Liver (tissue), 8 donors: ENCODE measurements at regions not wholly inside any gene's neighbourhood (a gene's known extent, or its start where the extent isn't known, plus 50 kb on each side); places are given as distances from the start of the nearest gene placed in this dataset.

Experiments
- DNase-seq: peaks from one replicate; pipeline ENCODE4 v3.0.0-alpha.2; 2017; ENCODE audit warnings: low spot score
- H3K27ac ChIP-seq, 2 donors: one replicate each; pipeline ENCODE4 v1.7.0; 2013; ENCODE audit warnings: inconsistent platforms in 2 of 2, low read length in 2 of 2, control low read depth in 1 of 2, low read depth in 1 of 2, mild to moderate bottlenecking in 1 of 2
- H3K27me3 ChIP-seq, 4 donors: one replicate each; pipeline versions ENCODE4 v1.6.1 to v1.7.0; 2013; ENCODE audit warnings: low read length in 3 of 4, inconsistent platforms in 1 of 4, mild to moderate bottlenecking in 1 of 4, moderate library complexity in 1 of 4; ENCODE audit not compliant: control insufficient read depth in 4 of 4, insufficient read depth in 4 of 4
- H3K36me3 ChIP-seq, 4 donors: one replicate each; pipeline versions ENCODE4 v1.6.1 to v1.7.0; 2013; ENCODE audit warnings: low read length in 3 of 4, mild to moderate bottlenecking in 3 of 4, low read depth in 1 of 4, moderate library complexity in 1 of 4; ENCODE audit not compliant: control insufficient read depth in 4 of 4, insufficient read depth in 3 of 4
- H3K4me1 ChIP-seq, 4 donors: one replicate each; pipeline versions ENCODE4 v1.6.1 to v1.7.0; 2013; ENCODE audit warnings: low read length in 3 of 4, mild to moderate bottlenecking in 3 of 4, moderate library complexity in 1 of 4; ENCODE audit not compliant: control insufficient read depth in 4 of 4, insufficient read depth in 4 of 4
- H3K4me3 ChIP-seq, 3 donors: one replicate each; pipeline versions ENCODE4 v1.6.1 to v1.7.0; 2013; ENCODE audit warnings: low read length in 3 of 3, control low read depth in 1 of 3, low read depth in 1 of 3, mild to moderate bottlenecking in 1 of 3
- H3K9ac ChIP-seq, 2 donors: one replicate each; pipeline ENCODE4 v1.7.0; 2013; ENCODE audit warnings: low read length in 2 of 2, mild to moderate bottlenecking in 2 of 2, moderate library complexity in 2 of 2, control low read depth in 1 of 2, low read depth in 1 of 2
- H3K9me3 ChIP-seq, 4 donors: one replicate each; pipeline versions ENCODE4 v1.6.1 to v1.7.0; 2013; ENCODE audit warnings: low read length in 3 of 4; ENCODE audit not compliant: control insufficient read depth in 4 of 4
- EGR1 ChIP-seq, 2 donors: IDR thresholded peaks; 2 replicates each; pipeline ENCODE4 v1.6.1; 2016 to 2018; ENCODE audit warnings: antibody characterized with exemption in 2 of 2, low read depth in 2 of 2
- FOXA1 ChIP-seq: IDR thresholded peaks from 2 replicates; pipeline ENCODE4 v1.6.1; 2016; ENCODE audit warnings: antibody characterized with exemption
- FOXA2 ChIP-seq: IDR thresholded peaks from 2 replicates; pipeline ENCODE4 v1.6.1; 2016; ENCODE audit warnings: antibody characterized with exemption
- GABPA ChIP-seq, 2 donors: IDR thresholded peaks in 1 of 2; conservative IDR thresholded peaks in 1 of 2; 2 replicates each; pipeline ENCODE4 v1.6.1; 2016; ENCODE audit warnings: antibody characterized with exemption in 2 of 2, mild to moderate bottlenecking in 1 of 2, moderate library complexity in 1 of 2
- HNF4A ChIP-seq, 2 donors: conservative IDR thresholded peaks; 2 replicates each; pipeline ENCODE4 v1.6.1; 2016; ENCODE audit warnings: antibody characterized with exemption in 2 of 2, mild to moderate bottlenecking in 2 of 2
- HNF4G ChIP-seq: IDR thresholded peaks from 2 replicates; pipeline ENCODE4 v1.6.1; 2016; ENCODE audit warnings: antibody characterized with exemption
- JUND ChIP-seq, 2 donors: IDR thresholded peaks; 2 replicates each; pipeline ENCODE4 v1.6.1; 2016; ENCODE audit warnings: antibody characterized with exemption in 2 of 2
- NR2F2 ChIP-seq: IDR thresholded peaks from 2 replicates; pipeline ENCODE4 v1.6.1; 2016; ENCODE audit warnings: antibody characterized with exemption
- RAD21 ChIP-seq, 2 donors: IDR thresholded peaks; 2 replicates each; pipeline ENCODE4 v1.6.1; 2016; ENCODE audit warnings: antibody characterized with exemption in 2 of 2, mild to moderate bottlenecking in 2 of 2
- RXRA ChIP-seq, 2 donors: IDR thresholded peaks; 2 replicates each; pipeline ENCODE4 v1.6.1; 2017 to 2018; ENCODE audit warnings: antibody characterized with exemption in 2 of 2, mild to moderate bottlenecking in 1 of 2
- SP1 ChIP-seq: IDR thresholded peaks from 2 replicates; pipeline ENCODE4 v1.6.1; 2018; ENCODE audit warnings: antibody characterized with exemption, mild to moderate bottlenecking
- TAF1 ChIP-seq: conservative IDR thresholded peaks from 2 replicates; pipeline ENCODE4 v1.6.1; 2016; ENCODE audit warnings: antibody characterized with exemption, mild to moderate bottlenecking
- YY1 ChIP-seq: IDR thresholded peaks from 2 replicates; pipeline ENCODE4 v1.6.1; 2016; ENCODE audit warnings: antibody characterized with exemption, mild to moderate bottlenecking
- WGBS: extraction: QIAGEN DNeasy Blood & Tissue Kit; methylation state at CpG from one replicate; pipeline ENCODE4 v1.1.7; 2013; 5-methylcytosine and 5-hydroxymethylcytosine counted together
- TF ChIP-seq, protein P1 (sequence below): IDR thresholded peaks from 2 replicates; pipeline ENCODE4 v1.6.1; 2016; ENCODE audit warnings: antibody characterized with exemption
- TF ChIP-seq, protein P2 (sequence below): fragments of 150-350 bp; IDR thresholded peaks from 2 replicates; pipeline ENCODE4 v1.5.1; 2017; ENCODE audit warnings: improper control_type of control experiment, low read depth, low read length; ENCODE audit not compliant: missing input control
- TF ChIP-seq, protein P3 (sequence below): IDR thresholded peaks from 2 replicates; pipeline ENCODE4 v1.6.1; 2016; ENCODE audit warnings: antibody characterized with exemption
- TF ChIP-seq, protein P4 (sequence below): IDR thresholded peaks from 2 replicates; pipeline ENCODE4 v1.6.1; 2016; ENCODE audit warnings: antibody characterized with exemption
- TF ChIP-seq, protein P5 (sequence below): IDR thresholded peaks from 2 replicates; pipeline ENCODE4 v1.6.1; 2016; ENCODE audit warnings: antibody characterized with exemption, mild to moderate bottlenecking
- donor health status: healthy.
- donor health status: healthy.
- donor health status: healthy.
- donor health status: healthy.
- donor health status: healthy.

DNA sequence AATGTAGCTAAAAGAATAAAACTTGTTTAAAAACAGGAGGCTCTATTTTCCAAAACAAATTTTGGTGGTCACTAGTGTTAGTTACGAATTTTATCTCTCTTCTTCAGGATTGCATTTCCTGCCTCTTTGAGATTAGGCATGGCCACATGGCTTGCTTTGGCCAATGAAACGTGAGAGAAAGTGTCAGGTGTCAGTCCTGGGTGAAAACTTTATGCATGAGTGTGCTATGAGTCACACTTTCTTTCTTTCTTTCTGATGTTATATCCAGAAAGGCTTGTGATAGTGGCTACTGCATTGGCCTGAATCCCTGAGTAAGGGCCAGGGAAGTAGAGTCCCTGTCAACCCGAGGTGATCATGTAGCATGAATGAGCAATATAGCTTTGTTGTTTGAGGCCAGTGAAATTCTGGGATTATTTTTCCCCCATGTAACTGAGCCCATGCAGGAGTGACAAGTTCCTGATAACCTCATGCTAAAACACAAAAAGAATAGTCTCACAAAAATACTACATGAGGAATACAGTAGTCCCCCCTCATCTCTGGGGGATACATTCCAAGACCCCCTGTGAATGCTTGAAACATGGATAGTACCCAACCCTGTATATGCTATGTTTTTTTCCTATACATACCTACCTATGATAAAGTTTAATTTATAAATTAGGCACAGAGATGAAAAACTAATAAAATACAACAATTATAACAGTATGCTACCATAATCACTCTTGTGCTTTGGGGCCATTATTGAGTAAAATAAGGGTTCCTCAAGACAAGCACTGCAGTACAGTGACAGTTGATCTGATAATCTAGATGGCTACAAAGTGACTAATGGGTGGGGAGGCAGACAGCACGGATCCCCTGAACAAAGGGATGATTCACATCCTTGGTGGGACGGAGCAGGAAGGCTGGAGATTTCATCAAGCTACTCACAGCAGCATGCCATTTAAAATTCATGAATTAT lies 109.5 kb downstream of the CDC42EP3 start:
- no peak overlapping the region for H3K9ac ChIP-seq
- WGBS = 84% methylated on average over 5 of the region's 5 CpGs
- no peak overlapping the region for H3K27ac ChIP-seq
- H3K27me3 ChIP-seq = no peaks in the 10 kb centered on the region
- H3K9me3 ChIP-seq = no peaks in the 10 kb centered on the region
- no peak overlapping the region for H3K4me3 ChIP-seq
- no peak for DNase-seq
- peaks cover 0 to 4% (median 0%) of the 10 kb centered on the region in 4 donors for H3K4me1 ChIP-seq
- TF ChIP-seq HNF4G = no peak
- no peak for TF ChIP-seq TAF1
- TF ChIP-seq SP1 = no peak
- TF ChIP-seq GABPA (IDR thresholded peaks at IDR 0.05 in 1 of 2, conservative IDR thresholded peaks at IDR 0.05 in 1 of 2) = no peak
- TF ChIP-seq, protein P1, sequence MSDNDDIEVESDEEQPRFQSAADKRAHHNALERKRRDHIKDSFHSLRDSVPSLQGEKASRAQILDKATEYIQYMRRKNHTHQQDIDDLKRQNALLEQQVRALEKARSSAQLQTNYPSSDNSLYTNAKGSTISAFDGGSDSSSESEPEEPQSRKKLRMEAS = no peak
- TF ChIP-seq, protein P2, sequence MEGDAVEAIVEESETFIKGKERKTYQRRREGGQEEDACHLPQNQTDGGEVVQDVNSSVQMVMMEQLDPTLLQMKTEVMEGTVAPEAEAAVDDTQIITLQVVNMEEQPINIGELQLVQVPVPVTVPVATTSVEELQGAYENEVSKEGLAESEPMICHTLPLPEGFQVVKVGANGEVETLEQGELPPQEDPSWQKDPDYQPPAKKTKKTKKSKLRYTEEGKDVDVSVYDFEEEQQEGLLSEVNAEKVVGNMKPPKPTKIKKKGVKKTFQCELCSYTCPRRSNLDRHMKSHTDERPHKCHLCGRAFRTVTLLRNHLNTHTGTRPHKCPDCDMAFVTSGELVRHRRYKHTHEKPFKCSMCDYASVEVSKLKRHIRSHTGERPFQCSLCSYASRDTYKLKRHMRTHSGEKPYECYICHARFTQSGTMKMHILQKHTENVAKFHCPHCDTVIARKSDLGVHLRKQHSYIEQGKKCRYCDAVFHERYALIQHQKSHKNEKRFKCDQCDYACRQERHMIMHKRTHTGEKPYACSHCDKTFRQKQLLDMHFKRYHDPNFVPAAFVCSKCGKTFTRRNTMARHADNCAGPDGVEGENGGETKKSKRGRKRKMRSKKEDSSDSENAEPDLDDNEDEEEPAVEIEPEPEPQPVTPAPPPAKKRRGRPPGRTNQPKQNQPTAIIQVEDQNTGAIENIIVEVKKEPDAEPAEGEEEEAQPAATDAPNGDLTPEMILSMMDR = no peak
- TF ChIP-seq JUND (IDR thresholded peaks at IDR 0.05) = no peak
- TF ChIP-seq HNF4A (conservative IDR thresholded peaks at IDR 0.05) = no peak
- no peak for TF ChIP-seq YY1
- no peak for TF ChIP-seq FOXA1
- TF ChIP-seq FOXA2 = no peak
- TF ChIP-seq, protein P3, sequence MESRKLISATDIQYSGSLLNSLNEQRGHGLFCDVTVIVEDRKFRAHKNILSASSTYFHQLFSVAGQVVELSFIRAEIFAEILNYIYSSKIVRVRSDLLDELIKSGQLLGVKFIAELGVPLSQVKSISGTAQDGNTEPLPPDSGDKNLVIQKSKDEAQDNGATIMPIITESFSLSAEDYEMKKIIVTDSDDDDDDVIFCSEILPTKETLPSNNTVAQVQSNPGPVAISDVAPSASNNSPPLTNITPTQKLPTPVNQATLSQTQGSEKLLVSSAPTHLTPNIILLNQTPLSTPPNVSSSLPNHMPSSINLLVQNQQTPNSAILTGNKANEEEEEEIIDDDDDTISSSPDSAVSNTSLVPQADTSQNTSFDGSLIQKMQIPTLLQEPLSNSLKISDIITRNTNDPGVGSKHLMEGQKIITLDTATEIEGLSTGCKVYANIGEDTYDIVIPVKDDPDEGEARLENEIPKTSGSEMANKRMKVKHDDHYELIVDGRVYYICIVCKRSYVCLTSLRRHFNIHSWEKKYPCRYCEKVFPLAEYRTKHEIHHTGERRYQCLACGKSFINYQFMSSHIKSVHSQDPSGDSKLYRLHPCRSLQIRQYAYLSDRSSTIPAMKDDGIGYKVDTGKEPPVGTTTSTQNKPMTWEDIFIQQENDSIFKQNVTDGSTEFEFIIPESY = no peak
- H3K36me3 ChIP-seq = no peaks in the 10 kb centered on the region

DNA sequence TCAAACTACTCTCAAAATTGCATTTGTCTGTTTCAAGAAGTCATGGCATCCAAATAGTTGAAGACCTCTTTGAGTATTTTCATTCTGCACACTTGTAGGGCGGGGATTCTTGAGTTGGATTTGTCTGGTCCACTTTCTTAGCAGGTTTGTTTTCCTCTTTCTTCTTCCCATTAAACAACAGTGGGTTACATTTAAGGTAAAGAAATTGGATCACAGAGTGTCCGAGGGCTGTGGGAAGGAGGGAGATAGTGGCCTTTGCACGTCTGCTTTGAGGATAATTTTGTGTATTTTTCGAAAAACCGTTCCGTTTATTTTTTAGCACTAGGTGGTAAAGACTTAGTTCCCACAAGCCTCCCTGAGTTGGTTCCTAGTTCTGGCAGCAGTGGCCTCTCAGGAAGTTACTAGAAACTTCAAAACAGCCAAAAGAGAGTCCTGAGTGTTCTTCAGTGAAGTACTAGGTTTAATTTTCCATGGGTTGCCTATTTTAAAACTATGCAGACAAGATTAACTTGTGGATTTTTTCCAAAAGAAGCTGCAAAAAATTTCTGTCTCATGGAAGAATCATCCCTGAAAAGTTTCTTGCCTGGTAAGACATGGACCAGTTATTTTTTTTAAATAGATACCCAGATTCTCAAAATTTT lies 107.9 kb downstream of the CDC42EP3 start:
- H3K36me3 ChIP-seq = no peaks in the 10 kb centered on the region
- H3K9ac ChIP-seq = no peak overlapping the region
- no peak overlapping the region for H3K27ac ChIP-seq
- 72% methylated on average over 6 of the region's 6 CpGs for WGBS
- peaks cover 0 to 4% (median 0%) of the 10 kb centered on the region in 4 donors for H3K4me1 ChIP-seq
- H3K9me3 ChIP-seq = no peaks in the 10 kb centered on the region
- H3K27me3 ChIP-seq = no peaks in the 10 kb centered on the region
- H3K4me3 ChIP-seq = no peak overlapping the region
- DNase-seq = no peak
- no peak for TF ChIP-seq HNF4A (conservative IDR thresholded peaks at IDR 0.05)
- TF ChIP-seq RXRA (IDR thresholded peaks at IDR 0.05) = no peak
- TF ChIP-seq, protein P4, sequence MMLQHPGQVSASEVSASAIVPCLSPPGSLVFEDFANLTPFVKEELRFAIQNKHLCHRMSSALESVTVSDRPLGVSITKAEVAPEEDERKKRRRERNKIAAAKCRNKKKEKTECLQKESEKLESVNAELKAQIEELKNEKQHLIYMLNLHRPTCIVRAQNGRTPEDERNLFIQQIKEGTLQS = no peak
- TF ChIP-seq GABPA (IDR thresholded peaks at IDR 0.05 in 1 of 2, conservative IDR thresholded peaks at IDR 0.05 in 1 of 2) = no peak
- TF ChIP-seq, protein P3 = no peak
- no peak for TF ChIP-seq EGR1 (IDR thresholded peaks at IDR 0.05; ENCODE audit: low read depth in 2 of 2)
- no peak for TF ChIP-seq NR2F2
- no peak for TF ChIP-seq FOXA2
- TF ChIP-seq YY1 = no peak
- TF ChIP-seq HNF4G = no peak
- no peak for TF ChIP-seq TAF1
- TF ChIP-seq FOXA1 = no peak
- TF ChIP-seq SP1 = no peak
- no peak for TF ChIP-seq RAD21 (IDR thresholded peaks at IDR 0.05)
- TF ChIP-seq, protein P5, sequence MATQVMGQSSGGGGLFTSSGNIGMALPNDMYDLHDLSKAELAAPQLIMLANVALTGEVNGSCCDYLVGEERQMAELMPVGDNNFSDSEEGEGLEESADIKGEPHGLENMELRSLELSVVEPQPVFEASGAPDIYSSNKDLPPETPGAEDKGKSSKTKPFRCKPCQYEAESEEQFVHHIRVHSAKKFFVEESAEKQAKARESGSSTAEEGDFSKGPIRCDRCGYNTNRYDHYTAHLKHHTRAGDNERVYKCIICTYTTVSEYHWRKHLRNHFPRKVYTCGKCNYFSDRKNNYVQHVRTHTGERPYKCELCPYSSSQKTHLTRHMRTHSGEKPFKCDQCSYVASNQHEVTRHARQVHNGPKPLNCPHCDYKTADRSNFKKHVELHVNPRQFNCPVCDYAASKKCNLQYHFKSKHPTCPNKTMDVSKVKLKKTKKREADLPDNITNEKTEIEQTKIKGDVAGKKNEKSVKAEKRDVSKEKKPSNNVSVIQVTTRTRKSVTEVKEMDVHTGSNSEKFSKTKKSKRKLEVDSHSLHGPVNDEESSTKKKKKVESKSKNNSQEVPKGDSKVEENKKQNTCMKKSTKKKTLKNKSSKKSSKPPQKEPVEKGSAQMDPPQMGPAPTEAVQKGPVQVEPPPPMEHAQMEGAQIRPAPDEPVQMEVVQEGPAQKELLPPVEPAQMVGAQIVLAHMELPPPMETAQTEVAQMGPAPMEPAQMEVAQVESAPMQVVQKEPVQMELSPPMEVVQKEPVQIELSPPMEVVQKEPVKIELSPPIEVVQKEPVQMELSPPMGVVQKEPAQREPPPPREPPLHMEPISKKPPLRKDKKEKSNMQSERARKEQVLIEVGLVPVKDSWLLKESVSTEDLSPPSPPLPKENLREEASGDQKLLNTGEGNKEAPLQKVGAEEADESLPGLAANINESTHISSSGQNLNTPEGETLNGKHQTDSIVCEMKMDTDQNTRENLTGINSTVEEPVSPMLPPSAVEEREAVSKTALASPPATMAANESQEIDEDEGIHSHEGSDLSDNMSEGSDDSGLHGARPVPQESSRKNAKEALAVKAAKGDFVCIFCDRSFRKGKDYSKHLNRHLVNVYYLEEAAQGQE = no peak
